Fibroblast of lung (primary cell): ENCODE measurements at regions not wholly inside any gene's neighbourhood (a gene's known extent, or its start where the extent isn't known, plus 50 kb on each side); places are given as distances from the start of the nearest gene placed in this dataset.

ENCODE experiments used
- EZH2 ChIP-seq: IDR thresholded peaks from 2 replicates; pipeline ENCODE4 v1.5.1; 2012; ENCODE audit warnings: low read length, control low read depth, mild to moderate bottlenecking; ENCODE audit errors: missing control alignments
- TF ChIP-seq, protein P1 (sequence below), 2 donors: IDR thresholded peaks in 1 of 2; conservative IDR thresholded peaks in 1 of 2; 1 replicate in 1 of 2; 2 replicates in 1 of 2; pipeline ENCODE4 v1.5.1; 2011 to 2012; ENCODE audit warnings: low read length in 2 of 2, control low read depth in 1 of 2, inconsistent platforms in 1 of 2, low read depth in 1 of 2, mild to moderate bottlenecking in 1 of 2

DNA sequence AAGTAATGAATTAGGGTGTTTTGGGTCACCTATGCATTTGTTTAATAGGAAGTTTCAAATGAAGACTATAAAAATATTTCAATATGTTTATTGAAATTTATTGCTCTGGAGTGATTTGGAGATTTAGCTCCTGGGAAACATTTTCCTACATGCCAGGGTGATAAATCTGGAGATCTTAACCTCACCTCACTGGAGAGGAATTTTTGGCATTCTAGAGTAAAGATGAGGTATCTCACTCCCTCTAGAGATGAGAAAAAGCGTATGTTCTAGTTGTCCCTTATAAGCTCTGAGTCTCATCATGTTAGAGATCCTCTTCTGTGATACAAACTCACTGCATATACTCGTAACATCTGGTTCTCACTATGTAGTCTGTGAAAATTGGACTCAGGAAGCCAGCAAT lies 219.0 kb downstream of the KLHL4 start:
- TF ChIP-seq, protein P1, sequence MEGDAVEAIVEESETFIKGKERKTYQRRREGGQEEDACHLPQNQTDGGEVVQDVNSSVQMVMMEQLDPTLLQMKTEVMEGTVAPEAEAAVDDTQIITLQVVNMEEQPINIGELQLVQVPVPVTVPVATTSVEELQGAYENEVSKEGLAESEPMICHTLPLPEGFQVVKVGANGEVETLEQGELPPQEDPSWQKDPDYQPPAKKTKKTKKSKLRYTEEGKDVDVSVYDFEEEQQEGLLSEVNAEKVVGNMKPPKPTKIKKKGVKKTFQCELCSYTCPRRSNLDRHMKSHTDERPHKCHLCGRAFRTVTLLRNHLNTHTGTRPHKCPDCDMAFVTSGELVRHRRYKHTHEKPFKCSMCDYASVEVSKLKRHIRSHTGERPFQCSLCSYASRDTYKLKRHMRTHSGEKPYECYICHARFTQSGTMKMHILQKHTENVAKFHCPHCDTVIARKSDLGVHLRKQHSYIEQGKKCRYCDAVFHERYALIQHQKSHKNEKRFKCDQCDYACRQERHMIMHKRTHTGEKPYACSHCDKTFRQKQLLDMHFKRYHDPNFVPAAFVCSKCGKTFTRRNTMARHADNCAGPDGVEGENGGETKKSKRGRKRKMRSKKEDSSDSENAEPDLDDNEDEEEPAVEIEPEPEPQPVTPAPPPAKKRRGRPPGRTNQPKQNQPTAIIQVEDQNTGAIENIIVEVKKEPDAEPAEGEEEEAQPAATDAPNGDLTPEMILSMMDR (conservative IDR thresholded peaks at IDR 0.05 in 1 of 2, IDR thresholded peaks at IDR 0.05 in 1 of 2; ENCODE audit: low read depth in 1 of 2, low read length in 2 of 2): no peak
- no peak for TF ChIP-seq EZH2
